Uterus (tissue), 3 donors: ENCODE measurements at regions not wholly inside any gene's neighbourhood (a gene's known extent, or its start where the extent isn't known, plus 50 kb on each side); places are given as distances from the start of the nearest gene placed in this dataset.

Source experiments
- DNase-seq, 2 donors: peaks; one replicate each; pipeline ENCODE4 v3.0.0-alpha.2; 2019 to 2020
- H3K27ac ChIP-seq, 2 donors: fragments of 200-600 bp; sonication (generic); 1 replicate in 1 of 2; 2 replicates in 1 of 2; pipeline ENCODE4 v1.5.1; 2016 to 2018
- H3K27me3 ChIP-seq, 2 donors: fragments of 200-600 bp; sonication (generic); one replicate each; pipeline ENCODE4 v1.5.1; 2018 to 2019; ENCODE audit warnings: control low read depth in 1 of 2
- H3K36me3 ChIP-seq, 2 donors: fragments of 200-600 bp; sonication (generic); one replicate each; pipeline ENCODE4 v1.5.1; 2019; ENCODE audit warnings: control low read depth in 1 of 2
- H3K4me1 ChIP-seq, 2 donors: fragments of 200-600 bp; sonication (generic); one replicate each; pipeline ENCODE4 v1.5.1; 2018 to 2019; ENCODE audit warnings: control low read depth in 1 of 2
- H3K4me3 ChIP-seq, 2 donors: fragments of 200-600 bp; sonication (generic); 1 replicate in 1 of 2; 2 replicates in 1 of 2; pipeline ENCODE4 v1.5.1; 2018 to 2019; ENCODE audit warnings: mild to moderate bottlenecking in 1 of 2
- H3K9me3 ChIP-seq, 2 donors: fragments of 200-600 bp; sonication (generic); one replicate each; pipeline ENCODE4 v1.5.1; 2019; ENCODE audit warnings: control low read depth in 1 of 2
- POLR2A ChIP-seq, 2 donors: fragments of 450-650 bp; IDR thresholded peaks; one replicate each; pipeline ENCODE4 v1.6.1; 2016; ENCODE audit warnings: antibody characterized with exemption in 2 of 2, mild to moderate bottlenecking in 1 of 2, moderate library complexity in 1 of 2
- intact Hi-C: fragments of 100-400 bp; cut with DNase I; formaldehyde crosslinking; loops from one replicate; pipeline ENCODE4 v1.15.1; 2023; ENCODE audit warnings: low total_unique reads
- TF ChIP-seq, protein P1 (sequence below), 4 experiments: fragments of 200-600 bp in 2 of 4; fragments of 450-650 bp in 2 of 4; sonication (generic) in 2 of 4; IDR thresholded peaks; one replicate each; pipeline ENCODE4 v1.5.1; 2016 to 2019; ENCODE audit warnings: antibody characterized with exemption in 4 of 4, mild to moderate bottlenecking in 2 of 4, moderate library complexity in 1 of 4
- donor health status: DM: yes; HTN: yes; CAD: no.

DNA sequence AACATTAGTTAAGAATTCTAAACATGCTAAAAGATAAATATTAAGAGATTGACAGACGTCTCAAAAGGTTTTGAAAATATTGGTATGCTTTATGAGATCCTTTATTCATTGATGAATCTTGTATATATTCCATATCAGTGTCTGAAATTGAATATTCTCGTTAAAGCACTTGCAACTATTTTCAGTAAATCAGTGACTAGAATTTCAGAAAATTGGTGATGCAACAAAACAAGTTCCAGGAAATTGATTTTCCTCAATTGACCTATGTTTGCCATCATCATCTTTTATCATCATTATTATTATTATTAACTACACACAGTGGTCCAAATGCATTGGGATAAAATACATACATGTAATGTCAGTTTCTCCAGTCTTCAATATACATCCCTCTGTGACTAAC, 453.6 kb downstream of the CCER1 start:
- DNase-seq: no peak
- no peak overlapping the region for H3K4me3 ChIP-seq

DNA sequence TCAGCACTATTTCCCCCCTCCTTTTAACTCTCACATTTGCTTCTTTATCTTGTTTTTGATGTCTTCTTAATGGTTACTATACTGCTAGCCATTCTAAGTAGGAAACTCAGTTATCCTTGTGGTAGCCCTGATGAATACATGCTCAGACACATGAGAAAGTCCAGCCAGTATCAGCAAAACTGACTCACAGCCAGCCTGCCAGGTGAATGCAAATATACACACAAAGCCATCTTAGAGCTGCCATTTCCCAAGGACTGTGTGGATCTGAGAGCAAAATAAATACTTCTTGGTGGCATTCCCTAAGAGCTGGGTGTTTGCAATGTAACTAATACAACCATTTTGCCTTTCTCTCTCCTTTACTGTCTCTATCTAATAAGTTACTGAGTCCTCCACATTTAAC, 455.2 kb downstream of the CCER1 start:
- no peak for DNase-seq
- intact Hi-C loops: no loop called here
- H3K4me1 ChIP-seq: no peaks in the 10 kb centered on the region
- no peaks in the 10 kb centered on the region for H3K27me3 ChIP-seq
- no peak overlapping the region for H3K4me3 ChIP-seq
- TF ChIP-seq, protein P1, sequence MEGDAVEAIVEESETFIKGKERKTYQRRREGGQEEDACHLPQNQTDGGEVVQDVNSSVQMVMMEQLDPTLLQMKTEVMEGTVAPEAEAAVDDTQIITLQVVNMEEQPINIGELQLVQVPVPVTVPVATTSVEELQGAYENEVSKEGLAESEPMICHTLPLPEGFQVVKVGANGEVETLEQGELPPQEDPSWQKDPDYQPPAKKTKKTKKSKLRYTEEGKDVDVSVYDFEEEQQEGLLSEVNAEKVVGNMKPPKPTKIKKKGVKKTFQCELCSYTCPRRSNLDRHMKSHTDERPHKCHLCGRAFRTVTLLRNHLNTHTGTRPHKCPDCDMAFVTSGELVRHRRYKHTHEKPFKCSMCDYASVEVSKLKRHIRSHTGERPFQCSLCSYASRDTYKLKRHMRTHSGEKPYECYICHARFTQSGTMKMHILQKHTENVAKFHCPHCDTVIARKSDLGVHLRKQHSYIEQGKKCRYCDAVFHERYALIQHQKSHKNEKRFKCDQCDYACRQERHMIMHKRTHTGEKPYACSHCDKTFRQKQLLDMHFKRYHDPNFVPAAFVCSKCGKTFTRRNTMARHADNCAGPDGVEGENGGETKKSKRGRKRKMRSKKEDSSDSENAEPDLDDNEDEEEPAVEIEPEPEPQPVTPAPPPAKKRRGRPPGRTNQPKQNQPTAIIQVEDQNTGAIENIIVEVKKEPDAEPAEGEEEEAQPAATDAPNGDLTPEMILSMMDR (IDR thresholded peaks at IDR 0.05): no peak
- no peak for TF ChIP-seq POLR2A (IDR thresholded peaks at IDR 0.05)
- H3K27ac ChIP-seq: no peak overlapping the region
- H3K36me3 ChIP-seq: no peaks in the 10 kb centered on the region
- H3K9me3 ChIP-seq: no peaks in the 10 kb centered on the region

More for the DNA sequence above, 453.6 kb downstream of the CCER1 start:
- no peaks in the 10 kb centered on the region for H3K9me3 ChIP-seq
- intact Hi-C loops: no loop called here
- H3K36me3 ChIP-seq: no peaks in the 10 kb centered on the region
- H3K27ac ChIP-seq: no peak overlapping the region
- H3K4me1 ChIP-seq: no peaks in the 10 kb centered on the region
- TF ChIP-seq, protein P1 (IDR thresholded peaks at IDR 0.05): no peak
- no peak for TF ChIP-seq POLR2A (IDR thresholded peaks at IDR 0.05)
- H3K27me3 ChIP-seq: no peaks in the 10 kb centered on the region

DNA sequence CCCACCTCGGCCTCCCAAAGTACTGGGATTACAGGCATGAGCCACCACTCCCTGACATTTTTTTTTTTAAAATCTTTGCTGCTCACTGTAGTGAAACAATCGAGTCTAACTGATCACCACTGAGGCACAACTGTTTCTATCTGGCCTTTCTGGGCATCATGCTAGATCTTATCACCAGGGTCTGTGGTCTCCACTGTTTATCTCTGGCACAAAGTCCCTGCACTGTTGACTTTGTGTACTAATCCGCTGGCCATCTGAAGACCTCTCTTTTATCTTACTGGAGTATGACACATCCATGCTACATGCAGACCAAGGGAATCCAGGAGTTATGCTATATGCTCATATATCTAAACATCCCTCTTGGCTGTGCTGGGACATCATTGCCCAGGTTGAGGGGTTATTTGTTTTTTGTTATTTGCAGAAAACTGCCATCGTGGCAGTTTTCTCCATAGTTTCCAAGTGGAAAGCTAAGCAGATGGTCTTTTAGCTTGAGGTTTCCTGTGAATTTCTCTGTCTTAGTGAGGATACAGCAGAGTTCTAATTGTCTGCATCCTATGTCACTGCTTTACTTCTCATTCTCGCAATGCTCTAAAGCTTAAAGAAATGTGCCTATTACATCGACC, 456.9 kb downstream of the CCER1 start:
- no peak overlapping the region for H3K4me3 ChIP-seq
- no peak overlapping the region for H3K27ac ChIP-seq
- intact Hi-C loops: no loop called here
- TF ChIP-seq, protein P1 (IDR thresholded peaks at IDR 0.05): no peak
- no peak for TF ChIP-seq POLR2A (IDR thresholded peaks at IDR 0.05)
- no peaks in the 10 kb centered on the region for H3K9me3 ChIP-seq
- no peak for DNase-seq
- no peaks in the 10 kb centered on the region for H3K36me3 ChIP-seq
- no peaks in the 10 kb centered on the region for H3K4me1 ChIP-seq
- H3K27me3 ChIP-seq: no peaks in the 10 kb centered on the region

DNA sequence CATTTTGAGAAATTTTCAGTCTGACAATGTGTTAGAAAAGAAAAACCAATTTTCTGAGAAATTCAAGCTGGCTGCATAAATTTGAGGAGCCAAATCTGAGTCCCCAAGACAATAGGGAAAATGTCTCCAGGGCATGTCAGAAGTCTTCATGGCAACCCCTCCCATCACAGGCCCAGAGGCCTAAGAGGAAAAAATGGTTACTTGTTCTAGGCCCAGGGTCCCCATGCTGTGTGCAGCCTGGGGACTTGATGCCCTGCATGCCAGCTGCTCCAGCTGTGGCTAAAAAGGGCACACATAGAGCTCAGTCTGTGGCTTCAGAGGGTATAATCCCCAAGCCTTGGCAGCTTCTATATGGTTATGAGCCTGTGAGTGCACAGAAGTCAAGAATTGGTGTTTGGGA, 464.6 kb downstream of the CCER1 start:
- H3K36me3 ChIP-seq: no peaks in the 10 kb centered on the region
- intact Hi-C loops: no loop called here
- peaks cover 0 to 5% of the 10 kb centered on the region in 2 donors for H3K9me3 ChIP-seq
- TF ChIP-seq POLR2A (IDR thresholded peaks at IDR 0.05): no peak
- TF ChIP-seq, protein P1 (IDR thresholded peaks at IDR 0.05): no peak
- DNase-seq: no peak
- H3K4me3 ChIP-seq: no peak overlapping the region
- no peaks in the 10 kb centered on the region for H3K27me3 ChIP-seq
- no peak overlapping the region for H3K27ac ChIP-seq
- H3K4me1 ChIP-seq: no peaks in the 10 kb centered on the region

DNA sequence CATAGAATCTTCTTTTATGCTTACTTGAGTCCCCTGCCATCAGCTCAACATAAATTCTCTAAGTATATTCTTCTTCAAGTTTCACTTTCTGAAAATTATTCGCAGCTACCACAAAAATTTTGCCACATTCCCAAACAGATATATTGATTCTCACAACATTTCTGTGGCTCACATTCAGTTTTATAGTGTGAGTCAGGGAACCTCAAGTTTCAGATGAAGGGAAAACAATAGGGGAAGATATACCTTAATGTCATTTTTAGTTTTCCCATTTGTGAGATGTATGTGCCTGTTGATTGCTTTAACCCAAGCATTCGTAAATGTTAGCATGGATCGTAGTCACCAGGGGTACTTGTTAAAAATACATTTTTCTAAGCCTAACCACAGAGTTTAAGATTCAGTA, 465.8 kb downstream of the CCER1 start:
- Histone ChIP-seq H3K9me3 (peaks cover 0 to 5% of the 10 kb centered on the region in 2 donors), H3K4me1 (no peaks in the 10 kb centered on the region), H3K4me3 (no peak overlapping the region), H3K27ac (no peak overlapping the region), H3K36me3 (no peaks in the 10 kb centered on the region), H3K27me3 (no peaks in the 10 kb centered on the region)
- no peak for DNase-seq
- intact Hi-C loops: no loop called here
- TF ChIP-seq, protein P1 (IDR thresholded peaks at IDR 0.05): no peak
- no peak for TF ChIP-seq POLR2A (IDR thresholded peaks at IDR 0.05)
